HCT116 (cell line): ENCODE measurements at regions not wholly inside any gene's neighbourhood (a gene's known extent, or its start where the extent isn't known, plus 50 kb on each side); places are given as distances from the start of the nearest gene placed in this dataset.

Experiments
- ATAC-seq: fragments of 200-7000 bp; cut with Tn5 transposase; 2 replicates; pipeline ENCODE4 v1.9.1; 2020; ENCODE audit warnings: mild to moderate bottlenecking, moderate library complexity
- BruUV-seq: library from RNA; stranded (reverse); fragments of 400-500 nt; replicated peaks from 2 replicates; lab custom pipeline; 2021; lab: Mats Ljungman, UMichigan
- CTCF ChIA-PET: fragments of 300-600 bp; sonication (Branson Sonifier 250); formaldehyde crosslinking; loops from one replicate; lab custom pipeline; 2021; ENCODE audit warnings: antibody characterized with exemption; lab: Charles Lee
- POLR2A ChIA-PET: fragments of 300-600, 350-600 bp; sonication (Branson Sonifier 250); formaldehyde crosslinking; loops from one replicate; lab custom pipeline; 2021; ENCODE audit warnings: antibody characterized with exemption; lab: Charles Lee
- RAD21 ChIA-PET, 2 experiments: fragments of 300-600 bp; sonication (Branson Sonifier 250); formaldehyde crosslinking; loops; one replicate each; lab custom pipeline; 2023; ENCODE audit warnings: low total read pairs in 2 of 2; ENCODE audit not compliant: uncharacterized antibody in 2 of 2, unreplicated experiment in 2 of 2, low non-redundant PET in 1 of 2; lab: Charles Lee
- DNase-seq: peaks from one replicate; pipeline ENCODE4 v3.0.0-alpha.2; 2010; ENCODE audit warnings: low read depth, low spot score
- H2AFZ ChIP-seq: fragments of 200-600 bp; shearing (Covaris generic), sonication (generic); 2 replicates; pipeline ENCODE4 v1.6.1; 2017; ENCODE audit warnings: low read depth, mixed run types, mixed read lengths, antibody characterized with exemption, low read length; ENCODE audit not compliant: poor library complexity, severe bottlenecking
- H3K27ac ChIP-seq: 2 replicates; pipeline ENCODE4 v1.5.1; 2012; ENCODE audit warnings: low read depth, low read length
- H3K27me3 ChIP-seq: fragments of 200-600 bp; sonication (generic); 2 replicates; pipeline ENCODE4 v1.6.1; 2016; ENCODE audit warnings: mixed run types, low read length, mixed read lengths; ENCODE audit not compliant: insufficient read depth
- H3K36me3 ChIP-seq, 2 experiments: fragments of 200-500 bp in 1 of 2; fragments of 200-600 bp in 1 of 2; sonication (Bioruptor generic) in 1 of 2; sonication (generic) in 1 of 2; 2 replicates each; pipeline versions ENCODE4 v1.5.1 to v1.6.1; 2014 to 2016; ENCODE audit warnings: low read length in 2 of 2, inconsistent platforms in 1 of 2, mixed read lengths in 1 of 2, mixed run types in 1 of 2; ENCODE audit not compliant: insufficient read depth in 2 of 2, control insufficient read depth in 1 of 2
- H3K4me1 ChIP-seq, 2 experiments: fragments of 200-600 bp in 1 of 2; sonication (generic) in 1 of 2; 2 replicates each; pipeline versions ENCODE4 v1.5.1 to v1.6.1; 2012 to 2017; ENCODE audit warnings: low read length in 2 of 2, inconsistent platforms in 1 of 2, mild to moderate bottlenecking in 1 of 2, mixed read lengths in 1 of 2, mixed run types in 1 of 2, moderate library complexity in 1 of 2; ENCODE audit not compliant: insufficient read depth in 2 of 2, control insufficient read depth in 1 of 2
- H3K4me2 ChIP-seq: fragments of 200-600 bp; sonication (generic); 2 replicates; pipeline ENCODE4 v1.6.1; 2017; ENCODE audit warnings: mixed run types, low read length, mixed read lengths
- H3K4me3 ChIP-seq, 2 experiments: fragments of 200-600 bp in 1 of 2; sonication (generic) in 1 of 2; replicated peaks in 1 of 2; 2 replicates each; pipeline ENCODE4 v1.5.1; 2011 to 2016; ENCODE audit warnings: low read length in 2 of 2, control low read depth in 1 of 2, low read depth in 1 of 2, mild to moderate bottlenecking in 1 of 2, mixed read lengths in 1 of 2, mixed run types in 1 of 2
- H3K79me2 ChIP-seq: fragments of 200-600 bp; sonication (generic); 2 replicates; pipeline ENCODE4 v1.6.1; 2017; ENCODE audit warnings: mild to moderate bottlenecking, mixed run types, low read length, moderate library complexity, mixed read lengths; ENCODE audit not compliant: insufficient read depth
- H3K9ac ChIP-seq: fragments of 200-600 bp; sonication (generic); 2 replicates; pipeline ENCODE4 v1.6.1; 2016; ENCODE audit warnings: low read length, mixed read lengths
- H3K9me2 ChIP-seq: fragments of 200-600 bp; sonication (generic), shearing (Covaris generic); 2 replicates; pipeline ENCODE4 v1.6.1; 2017; ENCODE audit warnings: mixed run types, mild to moderate bottlenecking, moderate library complexity; ENCODE audit not compliant: insufficient read depth
- H3K9me3 ChIP-seq, 2 experiments: fragments of 200-500 bp in 1 of 2; fragments of 200-600 bp in 1 of 2; sonication (Bioruptor generic) in 1 of 2; sonication (generic) in 1 of 2; 2 replicates each; pipeline ENCODE4 v1.6.1; 2014 to 2017; ENCODE audit warnings: low read length in 2 of 2, mixed read lengths in 2 of 2, inconsistent platforms in 1 of 2, low read depth in 1 of 2, mild to moderate bottlenecking in 1 of 2, mixed run types in 1 of 2, moderate library complexity in 1 of 2; ENCODE audit not compliant: control insufficient read depth in 1 of 2, insufficient read depth in 1 of 2
- H4K20me1 ChIP-seq: fragments of 200-600 bp; sonication (generic), shearing (Covaris generic); 2 replicates; pipeline ENCODE4 v1.6.1; 2017; ENCODE audit warnings: mixed run types, mild to moderate bottlenecking, moderate library complexity; ENCODE audit not compliant: insufficient read depth
- CEBPB ChIP-seq: IDR thresholded peaks from 2 replicates; pipeline ENCODE4 v1.6.1; 2012; ENCODE audit warnings: low read depth
- EGR1 ChIP-seq: IDR thresholded peaks from 2 replicates; pipeline ENCODE4 v1.6.1; 2012; ENCODE audit warnings: low read depth
- ELF1 ChIP-seq: IDR thresholded peaks from 2 replicates; pipeline ENCODE4 v1.6.1; 2012; ENCODE audit warnings: low read depth, borderline replicate concordance
- EZH2 ChIP-seq: fragments of 200-600 bp; sonication (generic); IDR thresholded peaks from 2 replicates; pipeline ENCODE4 v1.6.1; 2017; ENCODE audit warnings: antibody characterized with exemption, mixed run types
- JUND ChIP-seq: IDR thresholded peaks from 2 replicates; pipeline ENCODE4 v1.6.1; 2012
- POLR2A ChIP-seq: IDR thresholded peaks from 2 replicates; pipeline ENCODE4 v1.7.0; 2011; ENCODE audit warnings: borderline replicate concordance; ENCODE audit not compliant: insufficient read depth, insufficient read length; ENCODE audit errors: extremely low read depth
- SIN3A ChIP-seq: IDR thresholded peaks from 2 replicates; pipeline ENCODE4 v1.6.1; 2012; ENCODE audit warnings: low read depth
- SP1 ChIP-seq: IDR thresholded peaks from 2 replicates; pipeline ENCODE4 v1.6.1; 2012; ENCODE audit warnings: low read depth
- YY1 ChIP-seq: IDR thresholded peaks from 2 replicates; pipeline ENCODE4 v1.6.1; 2011; ENCODE audit warnings: low read length, low read depth, moderate library complexity, mild to moderate bottlenecking; ENCODE audit not compliant: insufficient replicate concordance; ENCODE audit errors: extremely low read depth
- ZNF274 ChIP-seq: fragments of 200-500 bp; sonication (Bioruptor generic); IDR thresholded peaks from 2 replicates; pipeline ENCODE4 v1.6.1; 2014; ENCODE audit warnings: mild to moderate bottlenecking, low read depth, low read length, inconsistent platforms
- intact Hi-C: fragments of 100-400 bp; cut with micrococcal nuclease; formaldehyde crosslinking; loops from 2 replicates; pipeline ENCODE4 v1.10.0; 2022
- TF ChIP-seq, protein P1 (sequence below), 3 experiments: fragments of 200-600 bp in 1 of 3; sonication (generic) in 1 of 3; IDR thresholded peaks in 2 of 3; conservative IDR thresholded peaks in 1 of 3; 2 replicates each; pipeline ENCODE4 v1.5.1; 2012 to 2017; ENCODE audit warnings: low read depth in 2 of 3, low read length in 2 of 3, antibody characterized with exemption in 1 of 3, borderline replicate concordance in 1 of 3, control low read depth in 1 of 3, mild to moderate bottlenecking in 1 of 3, mixed read lengths in 1 of 3, mixed run types in 1 of 3, moderate library complexity in 1 of 3; ENCODE audit not compliant: insufficient read depth in 1 of 3
- TF ChIP-seq, protein P2 (sequence below): IDR thresholded peaks from 2 replicates; pipeline ENCODE4 v1.6.1; 2012; ENCODE audit warnings: low read depth

DNA sequence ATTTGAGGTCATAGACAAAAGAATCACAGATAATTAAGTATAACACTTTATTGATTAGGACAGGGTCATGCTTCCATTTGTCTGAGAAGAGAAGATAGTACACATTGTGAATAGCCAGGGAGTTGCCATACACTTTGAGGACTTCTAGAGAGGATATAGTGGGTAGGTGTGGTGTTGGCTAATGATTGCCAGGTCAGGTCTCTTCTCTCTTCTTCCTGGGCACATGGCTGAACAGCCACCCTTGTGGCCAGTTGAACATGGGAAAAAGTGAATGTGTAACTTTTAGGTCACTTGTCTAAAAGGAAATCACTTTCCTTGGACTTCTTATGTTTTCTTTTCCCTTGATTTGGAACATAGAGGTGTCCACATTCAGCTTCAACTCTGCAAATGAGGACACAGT, 772.1 kb upstream of the MAP3K7 start:
- ATAC-seq: no peak
- Histone ChIP-seq H3K36me3 (no peaks in the 10 kb centered on the region), H3K27me3 (no peaks in the 10 kb centered on the region), H3K4me1 (no peaks in the 10 kb centered on the region), H3K79me2 (no peaks in the 10 kb centered on the region), H3K9me2 (no peaks in the 10 kb centered on the region), H3K9ac (no peak overlapping the region), H3K9me3 (peaks cover 0 to 5% of the 10 kb centered on the region in 2 experiments; a peak in 1 of 4 replicates), H3K27ac (no peak overlapping the region), H3K4me2 (no peak overlapping the region), H4K20me1 (no peaks in the 10 kb centered on the region), H3K4me3 (no peak overlapping the region), H2AFZ (no peak overlapping the region)
- no TSS peak for BruUV-seq
- CTCF ChIA-PET: no interaction called here
- intact Hi-C loops: no loop called here
- RAD21 ChIA-PET: no interaction called here
- POLR2A ChIA-PET: no interaction called here
- no peak for DNase-seq
- no peak for TF ChIP-seq EGR1
- no peak for TF ChIP-seq ZNF274
- no peak for TF ChIP-seq SP1
- no peak for TF ChIP-seq SIN3A
- TF ChIP-seq ELF1: no peak
- TF ChIP-seq, protein P1, sequence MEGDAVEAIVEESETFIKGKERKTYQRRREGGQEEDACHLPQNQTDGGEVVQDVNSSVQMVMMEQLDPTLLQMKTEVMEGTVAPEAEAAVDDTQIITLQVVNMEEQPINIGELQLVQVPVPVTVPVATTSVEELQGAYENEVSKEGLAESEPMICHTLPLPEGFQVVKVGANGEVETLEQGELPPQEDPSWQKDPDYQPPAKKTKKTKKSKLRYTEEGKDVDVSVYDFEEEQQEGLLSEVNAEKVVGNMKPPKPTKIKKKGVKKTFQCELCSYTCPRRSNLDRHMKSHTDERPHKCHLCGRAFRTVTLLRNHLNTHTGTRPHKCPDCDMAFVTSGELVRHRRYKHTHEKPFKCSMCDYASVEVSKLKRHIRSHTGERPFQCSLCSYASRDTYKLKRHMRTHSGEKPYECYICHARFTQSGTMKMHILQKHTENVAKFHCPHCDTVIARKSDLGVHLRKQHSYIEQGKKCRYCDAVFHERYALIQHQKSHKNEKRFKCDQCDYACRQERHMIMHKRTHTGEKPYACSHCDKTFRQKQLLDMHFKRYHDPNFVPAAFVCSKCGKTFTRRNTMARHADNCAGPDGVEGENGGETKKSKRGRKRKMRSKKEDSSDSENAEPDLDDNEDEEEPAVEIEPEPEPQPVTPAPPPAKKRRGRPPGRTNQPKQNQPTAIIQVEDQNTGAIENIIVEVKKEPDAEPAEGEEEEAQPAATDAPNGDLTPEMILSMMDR (IDR thresholded peaks at IDR 0.05 in 2 of 3, conservative IDR thresholded peaks at IDR 0.05 in 1 of 3; ENCODE audit: borderline replicate concordance in 1 of 3, insufficient read depth in 1 of 3, low read depth in 2 of 3, low read length in 2 of 3): no peak
- TF ChIP-seq POLR2A: no peak
- no peak for TF ChIP-seq EZH2
- TF ChIP-seq YY1: no peak
- TF ChIP-seq CEBPB: no peak
- no peak for TF ChIP-seq JUND
- TF ChIP-seq, protein P2, sequence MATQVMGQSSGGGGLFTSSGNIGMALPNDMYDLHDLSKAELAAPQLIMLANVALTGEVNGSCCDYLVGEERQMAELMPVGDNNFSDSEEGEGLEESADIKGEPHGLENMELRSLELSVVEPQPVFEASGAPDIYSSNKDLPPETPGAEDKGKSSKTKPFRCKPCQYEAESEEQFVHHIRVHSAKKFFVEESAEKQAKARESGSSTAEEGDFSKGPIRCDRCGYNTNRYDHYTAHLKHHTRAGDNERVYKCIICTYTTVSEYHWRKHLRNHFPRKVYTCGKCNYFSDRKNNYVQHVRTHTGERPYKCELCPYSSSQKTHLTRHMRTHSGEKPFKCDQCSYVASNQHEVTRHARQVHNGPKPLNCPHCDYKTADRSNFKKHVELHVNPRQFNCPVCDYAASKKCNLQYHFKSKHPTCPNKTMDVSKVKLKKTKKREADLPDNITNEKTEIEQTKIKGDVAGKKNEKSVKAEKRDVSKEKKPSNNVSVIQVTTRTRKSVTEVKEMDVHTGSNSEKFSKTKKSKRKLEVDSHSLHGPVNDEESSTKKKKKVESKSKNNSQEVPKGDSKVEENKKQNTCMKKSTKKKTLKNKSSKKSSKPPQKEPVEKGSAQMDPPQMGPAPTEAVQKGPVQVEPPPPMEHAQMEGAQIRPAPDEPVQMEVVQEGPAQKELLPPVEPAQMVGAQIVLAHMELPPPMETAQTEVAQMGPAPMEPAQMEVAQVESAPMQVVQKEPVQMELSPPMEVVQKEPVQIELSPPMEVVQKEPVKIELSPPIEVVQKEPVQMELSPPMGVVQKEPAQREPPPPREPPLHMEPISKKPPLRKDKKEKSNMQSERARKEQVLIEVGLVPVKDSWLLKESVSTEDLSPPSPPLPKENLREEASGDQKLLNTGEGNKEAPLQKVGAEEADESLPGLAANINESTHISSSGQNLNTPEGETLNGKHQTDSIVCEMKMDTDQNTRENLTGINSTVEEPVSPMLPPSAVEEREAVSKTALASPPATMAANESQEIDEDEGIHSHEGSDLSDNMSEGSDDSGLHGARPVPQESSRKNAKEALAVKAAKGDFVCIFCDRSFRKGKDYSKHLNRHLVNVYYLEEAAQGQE: no peak
